H1 (cell line): ENCODE measurements at regions not wholly inside any gene's neighbourhood (a gene's known extent, or its start where the extent isn't known, plus 50 kb on each side); places are given as distances from the start of the nearest gene placed in this dataset.

Experiments used
- CTCF ChIA-PET: fragments of 300-600 bp; sonication (Branson Sonifier 250); formaldehyde crosslinking; loops from one replicate; lab custom pipeline; 2021; ENCODE audit not compliant: partially characterized antibody; lab: Charles Lee
- POLR2A ChIA-PET: fragments of 300-600 bp; sonication (Branson Sonifier 250); formaldehyde crosslinking; loops from one replicate; lab custom pipeline; 2021; ENCODE audit warnings: inconsistent platforms; ENCODE audit not compliant: partially characterized antibody; lab: Charles Lee
- DNase-seq, 2 experiments: peaks; one replicate each; pipeline versions ENCODE4 v3.0.0 to v3.0.0-alpha.2; 2010 to 2022; ENCODE audit warnings: low spot score in 2 of 2, low read depth in 1 of 2, mixed read lengths in 1 of 2
- FAIRE-seq: peaks from 2 replicates; lab custom pipeline; 2011; peaks lifted over from hg19 to GRCh38; lab: Jason Lieb, UNC
- H2AFZ ChIP-seq: 2 replicates; pipeline ENCODE4 v1.8.1; 2012; ENCODE audit warnings: low read length, inconsistent platforms
- H2AK5ac ChIP-seq: 2 replicates; pipeline ENCODE4 v1.6.1; 2013; ENCODE audit warnings: low read depth, low read length
- H2BK120ac ChIP-seq: replicated peaks from 2 replicates; pipeline ENCODE3; 2013; ENCODE audit warnings: low read depth, low read length, inconsistent platforms
- H2BK12ac ChIP-seq: 2 replicates; pipeline ENCODE4 v1.6.1; 2013; ENCODE audit warnings: low read depth, low read length
- H2BK15ac ChIP-seq: 2 replicates; pipeline ENCODE4 v1.6.1; 2013; ENCODE audit warnings: low read length
- H2BK20ac ChIP-seq: 2 replicates; pipeline ENCODE4 v1.6.1; 2013; ENCODE audit warnings: low read length
- H2BK5ac ChIP-seq: 2 replicates; pipeline ENCODE4 v1.6.1; 2013; ENCODE audit warnings: low read depth, low read length
- H3K14ac ChIP-seq: 2 replicates; pipeline ENCODE4 v1.6.1; 2013; ENCODE audit warnings: inconsistent platforms; ENCODE audit not compliant: insufficient read length
- H3K18ac ChIP-seq: 2 replicates; pipeline ENCODE4 v1.6.1; 2013; ENCODE audit warnings: low read length; ENCODE audit errors: extremely low read depth
- H3K23ac ChIP-seq: 2 replicates; pipeline ENCODE4 v1.6.1; 2013; ENCODE audit warnings: inconsistent platforms; ENCODE audit not compliant: insufficient read length
- H3K23me2 ChIP-seq: 2 replicates; pipeline ENCODE4 v1.6.1; 2013; ENCODE audit warnings: low read depth, low read length
- H3K27ac ChIP-seq: 2 replicates; pipeline ENCODE4 v1.6.1; 2011; ENCODE audit warnings: low read depth, low read length, inconsistent platforms
- H3K27me3 ChIP-seq, 4 experiments: replicated peaks in 1 of 4; 1 replicate in 1 of 4; 2 replicates in 3 of 4; pipeline versions ENCODE4 v1.6.1 to v1.8.1; 2011 to 2013; ENCODE audit warnings: low read length in 3 of 4, mild to moderate bottlenecking in 3 of 4, inconsistent platforms in 2 of 4, mixed read lengths in 2 of 4, moderate library complexity in 1 of 4; ENCODE audit not compliant: control insufficient read depth in 3 of 4, insufficient read depth in 3 of 4; ENCODE audit errors: extremely low read depth in 1 of 4
- H3K36me3 ChIP-seq, 4 experiments: 2 replicates each; pipeline versions ENCODE4 v1.6.1 to v1.8.1; 2011 to 2013; ENCODE audit warnings: mild to moderate bottlenecking in 4 of 4, low read length in 3 of 4, moderate library complexity in 2 of 4, control low read depth in 1 of 4, inconsistent platforms in 1 of 4; ENCODE audit not compliant: insufficient read depth in 4 of 4, control insufficient read depth in 2 of 4
- H3K4ac ChIP-seq: replicated peaks from 2 replicates; pipeline ENCODE3; 2013; ENCODE audit warnings: low read length, low read depth, mixed read lengths, inconsistent platforms; ENCODE audit not compliant: insufficient read length
- H3K4me1 ChIP-seq, 4 experiments: replicated peaks in 1 of 4; 1 replicate in 1 of 4; 2 replicates in 3 of 4; pipeline versions ENCODE4 v1.6.1 to v1.8.1; 2011 to 2013; ENCODE audit warnings: low read length in 3 of 4, inconsistent platforms in 2 of 4, mixed read lengths in 1 of 4; ENCODE audit not compliant: insufficient read depth in 4 of 4, control insufficient read depth in 3 of 4
- H3K4me2 ChIP-seq, 2 experiments: 2 replicates each; pipeline versions ENCODE4 v1.6.1 to v1.8.1; 2011 to 2013; ENCODE audit warnings: low read depth in 2 of 2, low read length in 2 of 2, control low read depth in 1 of 2, inconsistent platforms in 1 of 2, mild to moderate bottlenecking in 1 of 2; ENCODE audit not compliant: insufficient read depth in 1 of 2
- H3K4me3 ChIP-seq, 4 experiments: fragments of 200-600, 300-600 bp in 1 of 4; sonication (generic), shearing (Covaris generic), sonication (Bioruptor Twin) in 1 of 4; 2 replicates each; pipeline versions ENCODE4 v1.5.1 to v1.8.1; 2011 to 2016; ENCODE audit warnings: low read length in 4 of 4, low read depth in 3 of 4, control low read depth in 2 of 4, inconsistent platforms in 2 of 4, mild to moderate bottlenecking in 2 of 4, mixed read lengths in 1 of 4, moderate library complexity in 1 of 4; ENCODE audit not compliant: insufficient read depth in 2 of 4; ENCODE audit errors: extremely low read depth in 1 of 4
- H3K56ac ChIP-seq: replicated peaks from 2 replicates; pipeline ENCODE3; 2013; ENCODE audit warnings: low read depth, mild to moderate bottlenecking, mixed read lengths, low read length, inconsistent platforms; ENCODE audit not compliant: insufficient read length
- H3K79me1 ChIP-seq: 2 replicates; pipeline ENCODE4 v1.6.1; 2013; ENCODE audit warnings: low read depth, low read length, control low read depth
- H3K79me2 ChIP-seq, 2 experiments: 2 replicates each; pipeline versions ENCODE4 v1.6.1 to v1.8.1; 2012 to 2013; ENCODE audit warnings: low read length in 2 of 2, mild to moderate bottlenecking in 2 of 2, inconsistent platforms in 1 of 2; ENCODE audit not compliant: insufficient read depth in 2 of 2, control insufficient read depth in 1 of 2
- H3K9ac ChIP-seq, 4 experiments: replicated peaks in 1 of 4; 1 replicate in 1 of 4; 2 replicates in 3 of 4; pipeline versions ENCODE4 v1.6.1 to v1.8.1; 2011 to 2013; ENCODE audit warnings: low read depth in 3 of 4, low read length in 3 of 4, control low read depth in 2 of 4, mild to moderate bottlenecking in 2 of 4, moderate library complexity in 2 of 4, inconsistent platforms in 1 of 4; ENCODE audit errors: extremely low read depth in 1 of 4
- H3K9me3 ChIP-seq, 2 experiments: 2 replicates each; pipeline versions ENCODE4 v1.6.1 to v1.8.1; 2012 to 2013; ENCODE audit warnings: mild to moderate bottlenecking in 2 of 2, moderate library complexity in 2 of 2, control low read depth in 1 of 2, inconsistent platforms in 1 of 2, low read depth in 1 of 2, low read length in 1 of 2, mixed read lengths in 1 of 2; ENCODE audit not compliant: insufficient read depth in 2 of 2
- H4K20me1 ChIP-seq, 2 experiments: replicated peaks in 1 of 2; 2 replicates each; pipeline versions ENCODE3 to v1.8.1; 2011 to 2013; ENCODE audit warnings: inconsistent platforms in 2 of 2, low read length in 2 of 2, mild to moderate bottlenecking in 1 of 2; ENCODE audit not compliant: insufficient read depth in 2 of 2, control insufficient read depth in 1 of 2
- H4K5ac ChIP-seq: 2 replicates; pipeline ENCODE4 v1.6.1; 2013; ENCODE audit warnings: low read length, low read depth, mixed read lengths, inconsistent platforms; ENCODE audit not compliant: insufficient read length
- H4K8ac ChIP-seq: 2 replicates; pipeline ENCODE4 v1.8.0; 2013; ENCODE audit warnings: mild to moderate bottlenecking, moderate library complexity, low read length, inconsistent platforms; ENCODE audit not compliant: insufficient read depth; ENCODE audit errors: extremely low read depth
- H4K91ac ChIP-seq: replicated peaks from 2 replicates; pipeline ENCODE3; 2013; ENCODE audit warnings: low read length, mixed read lengths, inconsistent platforms; ENCODE audit not compliant: insufficient read length
- CBX5 ChIP-seq: fragments of 300-800, 300-1000 bp; sonication (generic); IDR thresholded peaks from 2 replicates; pipeline ENCODE4 v1.7.1; 2016; ENCODE audit warnings: antibody characterized with exemption, low read length, low read depth
- CBX8 ChIP-seq: fragments of 300-800, 300-1000 bp; sonication (generic); IDR thresholded peaks from 2 replicates; pipeline ENCODE4 v1.7.1; 2016; ENCODE audit warnings: low read depth, low read length, borderline replicate concordance
- CEBPB ChIP-seq: IDR thresholded peaks from 2 replicates; pipeline ENCODE4 v1.6.1; 2012; ENCODE audit warnings: low read depth, low read length
- CREB1 ChIP-seq: IDR thresholded peaks from 2 replicates; pipeline ENCODE4 v1.6.1; 2012; ENCODE audit warnings: inconsistent platforms
- E2F6 ChIP-seq: IDR thresholded peaks from 2 replicates; pipeline ENCODE4 v1.6.1; 2012; ENCODE audit warnings: inconsistent platforms
- EGR1 ChIP-seq: IDR thresholded peaks from 2 replicates; pipeline ENCODE4 v1.6.1; 2011; ENCODE audit warnings: low read depth, low read length, borderline replicate concordance
- EP300 ChIP-seq, 2 experiments: IDR thresholded peaks; 1 replicate in 1 of 2; 2 replicates in 1 of 2; pipeline ENCODE4 v1.6.1; 2011 to 2012; ENCODE audit warnings: low read depth in 2 of 2, low read length in 2 of 2, mild to moderate bottlenecking in 2 of 2, borderline replicate concordance in 1 of 2, inconsistent platforms in 1 of 2, moderate library complexity in 1 of 2
- FOSL1 ChIP-seq: IDR thresholded peaks from 2 replicates; pipeline ENCODE4 v1.6.1; 2011; ENCODE audit warnings: mild to moderate bottlenecking, low read depth, low read length, moderate library complexity; ENCODE audit not compliant: insufficient read depth
- JUN ChIP-seq: IDR thresholded peaks from 2 replicates; pipeline ENCODE4 v1.6.1; 2011; ENCODE audit warnings: low read depth, mild to moderate bottlenecking, improper control_type of control experiment, low read length
- JUND ChIP-seq: IDR thresholded peaks from 2 replicates; pipeline ENCODE4 v1.6.1; 2011; ENCODE audit warnings: mild to moderate bottlenecking, improper control_type of control experiment, low read length
- NANOG ChIP-seq: IDR thresholded peaks from 2 replicates; pipeline ENCODE4 v1.6.1; 2011; ENCODE audit warnings: low read length, low read depth, mild to moderate bottlenecking, inconsistent platforms; ENCODE audit not compliant: insufficient read depth, poor library complexity, severe bottlenecking
- RNF2 ChIP-seq: fragments of 200-900, 300-1000 bp; sonication (generic); IDR thresholded peaks from 2 replicates; pipeline ENCODE4 v1.7.1; 2016; ENCODE audit warnings: borderline replicate concordance, low read depth, mild to moderate bottlenecking, antibody characterized with exemption, low read length; ENCODE audit not compliant: poor library complexity, severe bottlenecking; ENCODE audit errors: missing control alignments
- SRF ChIP-seq: IDR thresholded peaks from 2 replicates; pipeline ENCODE4 v1.6.1; 2011; ENCODE audit warnings: mild to moderate bottlenecking, low read depth, low read length, moderate library complexity
- TEAD4 ChIP-seq: IDR thresholded peaks from 2 replicates; pipeline ENCODE4 v1.6.1; 2012; ENCODE audit warnings: low read depth, low read length, inconsistent platforms, mixed read lengths
- ZNF274 ChIP-seq: IDR thresholded peaks from 2 replicates; pipeline ENCODE4 v1.7.0; 2012; ENCODE audit warnings: low read length, borderline replicate concordance; ENCODE audit errors: extremely low read depth
- WGBS, 2 experiments: shearing (Covaris generic) in 1 of 2; methylation state at CpG; one replicate each; pipeline versions ENCODE4 v1.1.6 to v1.1.7; 2013 to 2015; ENCODE audit warnings: low lambda C conversion rate in 2 of 2, mixed read lengths in 2 of 2, inconsistent platforms in 1 of 2, low coverage in 1 of 2, missing lambda C conversion rate in 1 of 2; ENCODE audit not compliant: insufficient replicate concordance in 2 of 2, insufficient coverage in 1 of 2, insufficient read length in 1 of 2; ENCODE audit errors: extremely low coverage in 1 of 2, missing lambda C conversion rate in 1 of 2; 5-methylcytosine and 5-hydroxymethylcytosine counted together

- no peak overlapping the region for H3K4ac ChIP-seq
- H2AFZ ChIP-seq: no peak overlapping the region
- no peaks in the 10 kb centered on the region for H4K20me1 ChIP-seq
- no peak for DNase-seq
- ChIA-PET POLR2A (no interaction called here), CTCF (no interaction called here)
- H3K23me2 ChIP-seq: no peaks in the 10 kb centered on the region
- H3K14ac ChIP-seq: no peak overlapping the region
- H4K5ac ChIP-seq: no peak overlapping the region
- no peaks in the 10 kb centered on the region for H3K36me3 ChIP-seq
- no peak overlapping the region for H3K4me2 ChIP-seq
- no peak overlapping the region for H2BK5ac ChIP-seq
- H3K4me1 ChIP-seq: no peaks in the 10 kb centered on the region
- H3K4me3 ChIP-seq: no peak overlapping the region
- no peak overlapping the region for H2BK15ac ChIP-seq
- H3K18ac ChIP-seq: no peak overlapping the region
- H3K27ac ChIP-seq: no peak overlapping the region
- no peak overlapping the region for H2BK120ac ChIP-seq
- H3K9me3 ChIP-seq: peaks cover 45 to 59% of the 10 kb centered on the region in 2 experiments
- no peak overlapping the region for H4K91ac ChIP-seq
- no peak for FAIRE-seq
- H2BK12ac ChIP-seq: no peak overlapping the region
- no peak overlapping the region for H3K9ac ChIP-seq
- no peaks in the 10 kb centered on the region for H3K79me2 ChIP-seq
- H3K56ac ChIP-seq: no peak overlapping the region
- H3K27me3 ChIP-seq: no peaks in the 10 kb centered on the region
- WGBS, 2 experiments: 87% methylated on average over 2 of the region's 2 CpGs; no CpG with 5 or more reads in 1 of the 2 experiments
- H3K23ac ChIP-seq: no peak overlapping the region
- H3K79me1 ChIP-seq: no peaks in the 10 kb centered on the region
- H4K8ac ChIP-seq: no peak overlapping the region
- no peak overlapping the region for H2AK5ac ChIP-seq
- no peak overlapping the region for H2BK20ac ChIP-seq
- TF ChIP-seq CEBPB (no peak), NANOG (no peak), RNF2 (no peak), TEAD4 (no peak), EP300 (IDR thresholded peaks at IDR 0.05; ENCODE audit: borderline replicate concordance in 1 of 2, low read depth in 2 of 2, low read length in 2 of 2) (no peak), SRF (no peak), JUN (no peak), FOSL1 (no peak), EGR1 (no peak), E2F6 (no peak), CBX8 (no peak), CBX5 (no peak), JUND (no peak), CREB1 (no peak), ZNF274 (no peak)
Observed at GRCh38 chr2:31710121-31710520, 129.4 kb upstream of the SRD5A2 start.
